Activated CD4-positive, alpha-beta T cell treated with anti-CD3 and anti-CD28 coated beads, Interleukin-2, amount 50 U/mL, for 4 hours (primary cell): ENCODE measurements at regions not wholly inside any gene's neighbourhood (a gene's known extent, or its start where the extent isn't known, plus 50 kb on each side); places are given as distances from the start of the nearest gene placed in this dataset.

Source experiments
- DNase-seq, 2 experiments: peaks; one replicate each; pipeline ENCODE4 v3.0.0-alpha.2; 2020

GRCh38 chr6:6892744-6893583 is 214.8 kb upstream of the RREB1 start:
- no peak for DNase-seq

GRCh38 chr6:6893701-6894100 is 214.1 kb upstream of the RREB1 start:
- no peak for DNase-seq

DNA sequence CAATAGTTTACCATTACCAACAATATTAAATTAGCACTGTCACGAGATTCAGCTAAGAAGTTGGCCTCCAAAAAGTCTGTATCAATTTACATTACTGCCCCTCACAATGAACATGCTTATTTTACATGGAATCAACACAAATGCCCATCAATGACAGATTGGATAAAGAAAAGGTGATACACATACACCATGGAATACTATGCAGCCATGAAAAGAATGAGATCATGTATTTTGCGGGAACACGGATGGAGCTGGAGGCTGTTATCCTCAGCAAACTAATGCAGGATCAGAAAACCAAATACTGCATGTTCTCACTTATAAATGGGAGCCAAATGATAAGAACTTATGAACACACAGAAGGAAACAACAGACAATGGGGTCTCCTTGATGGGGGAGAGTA is 211.8 kb upstream of the RREB1 start:
- DNase-seq = no peak

- DNase-seq = no peak
Observed at GRCh38 chr6:6897140-6897539, 210.6 kb upstream of the RREB1 start.

- DNase-seq = no peak
Observed at GRCh38 chr6:6900569-6901204, 207.1 kb upstream of the RREB1 start.

GRCh38 chr6:6901205-6901719 is 206.5 kb upstream of the RREB1 start:
- no peak for DNase-seq

DNA sequence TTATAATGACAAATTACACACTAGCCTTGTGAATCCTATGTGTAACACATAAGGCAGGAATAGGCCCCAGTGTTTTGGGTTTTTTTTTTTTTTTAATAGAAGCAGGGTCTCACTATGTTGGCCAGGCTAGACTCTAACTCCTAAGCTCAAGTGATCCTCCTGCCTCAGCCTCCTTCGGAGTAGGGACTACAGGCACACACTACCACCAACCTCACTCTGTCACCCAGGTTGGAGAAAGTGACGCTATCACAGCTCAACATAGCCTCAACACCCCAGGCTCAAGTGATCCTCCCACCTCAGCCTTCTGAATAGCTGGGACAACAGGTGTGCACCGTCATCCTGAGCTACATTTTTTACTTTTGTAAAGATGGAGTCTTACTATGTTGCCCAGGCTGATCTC is 205.8 kb upstream of the RREB1 start:
- no peak for DNase-seq

GRCh38 chr6:6905961-6906518 is 201.7 kb upstream of the RREB1 start:
- DNase-seq = no peak

DNA sequence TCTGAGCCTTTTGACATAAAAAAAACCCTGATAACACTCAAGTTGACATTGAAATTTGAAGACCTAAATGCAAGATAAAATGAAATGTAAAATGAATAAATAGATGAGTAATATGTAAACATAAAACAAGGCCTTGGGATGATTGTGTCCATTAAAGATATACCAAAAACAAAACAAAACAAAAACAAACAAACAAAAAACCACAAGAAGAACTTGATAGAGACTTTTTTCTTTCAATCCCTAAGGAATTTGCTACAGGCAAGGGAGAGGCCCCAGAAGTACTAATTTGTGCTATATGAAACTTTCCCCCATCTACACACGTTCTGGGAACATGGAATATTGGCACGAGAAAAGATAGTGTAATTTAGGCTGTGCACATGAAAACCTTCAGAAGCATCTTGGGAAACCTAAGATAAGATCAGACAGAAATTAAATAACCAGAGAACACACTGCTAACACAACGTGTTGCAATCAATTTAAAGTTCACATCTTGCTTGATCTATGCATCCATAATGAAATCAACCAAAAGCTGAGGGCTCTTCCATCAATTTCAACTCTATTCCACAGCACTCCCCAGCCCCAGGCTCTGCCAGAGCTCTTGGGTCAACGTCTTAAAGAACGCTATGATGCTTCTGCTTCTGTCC is 201.1 kb upstream of the RREB1 start:
- DNase-seq = no peak

- DNase-seq = no peak
Observed at GRCh38 chr6:6907286-6907685, 200.5 kb upstream of the RREB1 start.

DNA sequence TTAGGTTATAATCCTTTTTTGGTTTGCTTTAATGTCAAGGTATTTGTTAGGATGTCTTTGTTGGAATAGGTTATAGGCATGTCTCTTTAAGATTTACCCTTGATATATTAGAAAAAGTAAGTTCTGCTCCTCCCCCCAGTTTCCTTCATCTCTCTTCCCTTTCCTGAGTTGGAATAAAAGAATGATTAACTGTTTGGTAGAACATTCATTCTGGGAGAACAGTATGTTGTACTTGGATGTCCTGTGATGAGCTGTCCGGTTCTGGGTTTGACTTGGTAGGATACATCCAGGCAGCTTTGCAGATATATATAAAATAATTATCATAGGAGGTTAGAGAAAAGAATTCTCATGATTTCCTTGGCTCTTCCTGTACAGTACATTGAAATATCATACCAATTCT is 199.6 kb upstream of the RREB1 start:
- no peak for DNase-seq

DNA sequence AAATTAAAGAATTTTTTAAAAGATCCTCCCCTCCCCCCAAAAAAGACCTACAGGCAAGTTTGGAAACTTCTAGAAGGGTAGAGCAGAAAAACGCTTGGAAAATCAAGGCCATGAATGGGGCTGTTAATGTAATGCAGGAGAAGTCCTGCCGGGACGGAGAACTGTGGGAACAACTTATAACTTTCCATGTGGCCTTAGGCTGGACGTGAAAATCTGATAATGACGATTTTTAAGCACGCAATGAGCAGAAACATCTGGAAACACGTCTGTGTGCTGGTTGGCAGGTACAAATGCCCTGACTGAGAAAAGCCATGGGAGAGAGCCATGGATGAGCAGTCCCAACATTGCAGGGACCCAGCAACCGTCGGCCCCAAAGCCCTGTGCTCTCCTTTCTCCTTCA is 198.7 kb upstream of the RREB1 start:
- no peak for DNase-seq

DNA sequence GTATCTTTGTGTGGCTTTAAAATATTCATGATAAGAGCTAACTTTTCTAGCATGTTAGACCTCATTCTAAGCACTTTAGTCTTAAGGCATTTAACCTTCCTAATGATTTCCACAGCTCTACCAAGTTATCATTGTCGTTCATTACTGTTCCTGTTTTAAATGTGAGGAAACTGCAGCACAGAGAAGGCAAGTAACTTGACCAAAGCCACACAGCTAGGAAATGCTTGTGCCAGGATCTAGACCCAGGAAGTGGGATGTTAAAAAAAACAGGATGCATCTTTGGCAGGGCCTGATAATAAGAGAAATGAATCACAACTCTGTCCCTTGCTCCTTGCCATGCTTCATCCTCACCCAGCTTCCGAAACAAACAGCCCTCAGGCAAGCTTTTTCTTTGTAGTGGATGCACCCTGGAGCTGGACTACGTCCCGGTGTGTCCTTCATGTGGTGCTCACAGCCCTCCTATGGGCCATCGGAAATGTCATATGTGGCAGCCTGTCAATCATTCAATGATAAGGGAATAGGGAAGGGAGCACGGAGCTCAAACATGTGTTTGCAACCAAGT is 196.9 kb upstream of the RREB1 start:
- no peak for DNase-seq

DNA sequence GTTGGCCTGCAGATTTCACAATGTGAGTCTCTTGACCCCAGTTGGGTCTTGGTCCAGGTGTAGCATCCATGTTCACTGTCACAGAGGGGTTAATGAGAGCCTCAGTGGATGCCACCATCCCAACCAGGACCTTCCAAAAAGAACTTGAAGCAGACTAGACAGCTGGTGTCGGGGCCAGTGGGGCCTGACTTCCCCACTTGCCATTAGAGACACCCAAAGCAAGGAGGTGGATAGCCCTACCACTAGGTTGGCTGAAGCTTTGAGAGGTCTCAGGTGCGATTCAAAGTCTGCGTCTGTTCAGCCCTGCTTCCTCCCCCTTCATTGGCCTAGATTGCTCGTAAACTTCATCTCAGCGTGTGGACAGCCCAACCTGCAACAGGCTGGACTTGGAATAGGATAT is 196.4 kb upstream of the RREB1 start:
- no peak for DNase-seq

GRCh38 chr6:6912817-6913744 is 194.7 kb upstream of the RREB1 start:
- DNase-seq = no peak

GRCh38 chr6:6915219-6915618 is 192.5 kb upstream of the RREB1 start:
- no peak for DNase-seq

DNA sequence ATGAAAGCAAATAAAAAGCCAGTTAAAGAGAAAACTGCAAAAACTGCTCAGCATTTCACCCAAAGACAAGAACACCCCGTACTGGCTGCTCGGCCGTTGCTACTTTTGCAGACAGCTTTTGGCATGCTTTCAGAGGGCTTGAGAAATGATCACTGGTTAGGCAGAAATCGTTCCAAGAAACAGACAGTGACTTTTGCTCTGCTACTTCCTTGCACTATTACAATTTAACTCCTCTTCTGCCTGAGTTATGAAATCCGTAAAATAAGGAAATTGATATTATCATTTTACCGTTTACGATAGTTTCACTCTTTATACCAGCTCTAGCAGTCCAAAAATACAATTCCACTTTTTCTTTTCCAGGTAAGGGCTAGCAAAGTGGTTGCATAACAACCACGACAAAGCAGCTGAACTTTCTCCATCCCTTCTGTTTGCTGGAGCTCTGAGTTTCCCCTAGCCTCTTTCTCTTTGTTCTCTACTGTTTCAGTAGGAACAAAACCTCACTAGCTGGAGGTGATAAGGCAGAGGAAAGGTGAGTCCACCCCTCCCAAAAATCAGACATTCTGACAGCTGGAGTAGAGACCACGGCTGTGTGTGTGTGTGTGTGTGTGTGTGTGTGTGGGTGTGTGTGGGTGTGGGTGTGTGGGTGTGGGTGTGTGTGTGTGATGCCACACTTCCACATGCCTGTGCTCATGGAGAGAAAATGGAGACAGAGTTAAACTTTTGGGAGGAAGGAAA is 191.8 kb upstream of the RREB1 start:
- DNase-seq = no peak

- no peak for DNase-seq
Observed at GRCh38 chr6:6916598-6916997, 191.2 kb upstream of the RREB1 start.

DNA sequence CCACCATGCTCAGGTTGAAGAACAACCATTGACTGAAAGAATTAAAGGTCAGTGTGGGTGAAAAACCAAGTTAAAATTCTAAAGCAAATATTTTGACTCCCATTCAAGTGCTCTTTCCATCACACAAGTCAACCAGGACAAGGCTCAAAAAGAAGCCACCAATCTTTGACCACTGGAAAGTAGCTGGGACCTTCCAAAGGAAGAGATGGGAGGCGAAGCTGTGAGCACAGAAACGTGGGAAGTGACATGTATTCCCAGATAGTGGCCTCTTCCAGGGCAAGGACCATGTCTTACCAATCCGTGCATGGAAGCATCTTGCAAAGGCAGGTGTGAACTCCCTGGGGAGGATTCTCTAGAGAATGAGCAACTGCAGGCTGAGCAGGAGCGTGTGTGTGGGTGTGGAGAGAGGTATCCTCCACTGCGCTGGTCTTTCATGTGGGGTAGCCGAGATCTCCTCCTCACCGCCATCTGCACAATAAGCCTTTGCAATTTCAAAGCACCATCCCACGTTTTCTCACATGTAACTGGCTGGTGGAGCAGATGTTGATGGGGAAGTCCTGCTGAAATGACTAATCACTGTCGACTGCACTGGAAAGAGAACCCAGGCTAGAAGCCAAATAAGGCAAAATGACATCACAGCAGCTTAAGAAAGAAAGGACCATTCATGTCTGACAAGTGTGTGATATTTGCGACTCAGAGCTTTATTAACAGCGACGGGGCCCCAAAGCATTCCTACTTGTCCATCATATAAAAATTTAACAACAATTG is 189.4 kb upstream of the RREB1 start:
- DNase-seq = peak; percentile 46 to 56

DNA sequence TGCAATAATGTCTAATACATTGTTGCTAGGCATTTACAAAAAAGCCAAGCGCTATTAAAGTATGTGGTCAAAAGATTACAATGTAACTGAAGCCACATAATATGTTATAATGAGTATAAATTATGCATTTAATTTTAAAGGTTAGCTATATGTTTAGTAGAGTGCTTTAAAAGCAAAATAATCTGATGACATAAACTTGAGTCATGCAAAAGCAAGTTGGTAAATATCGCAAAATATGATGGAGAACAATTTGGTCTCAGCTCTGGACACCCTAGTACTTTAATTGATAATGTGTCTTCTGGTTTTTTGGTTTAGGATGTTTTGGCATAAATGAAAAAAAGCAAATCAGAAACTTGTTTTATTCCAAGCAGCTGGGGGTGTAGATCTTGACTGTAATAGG is 188.6 kb upstream of the RREB1 start:
- no peak for DNase-seq
